ENCODE measurements at regions not wholly inside any gene's neighbourhood (a gene's known extent, or its start where the extent isn't known, plus 50 kb on each side); places are given as distances from the start of the nearest gene placed in this dataset.

DNA sequence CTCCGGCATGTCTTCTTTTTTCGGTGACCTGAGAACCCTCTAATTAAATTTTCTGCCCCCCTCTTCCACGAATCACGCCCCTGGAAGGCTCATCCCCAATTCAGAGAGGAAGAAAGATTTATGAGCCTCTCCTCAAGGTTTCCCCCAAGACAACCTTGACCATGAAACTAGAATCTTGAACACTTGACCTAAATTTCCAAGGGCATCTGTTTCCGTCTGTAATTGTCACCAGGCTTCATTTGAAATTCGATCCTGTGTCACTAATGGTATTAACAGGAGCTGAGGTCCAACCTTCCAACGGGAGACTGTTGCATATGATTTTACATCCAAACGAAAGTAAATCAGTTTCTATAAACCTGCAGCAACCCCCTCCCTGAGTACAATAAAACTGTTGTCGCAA is 139.9 kb upstream of the ZIC3 start:
- Histone ChIP-seq H3K4me3 (no peak overlapping the region), H3K4me2 (ENCODE audit: control insufficient read depth, insufficient read depth) (no peak overlapping the region), H4K20me1 (ENCODE audit: control insufficient read depth, insufficient read depth) (no peaks in the 10 kb centered on the region), H3K9me3 (replicated peaks; ENCODE audit: control insufficient read depth, insufficient read depth, low read length) (no peaks in the 10 kb centered on the region; the same call in 2 of the 3 replicates), H3K36me3 (ENCODE audit: control insufficient read depth in 2 of 2, insufficient read depth in 2 of 2, low read length in 1 of 2) (no peaks in the 10 kb centered on the region), H3K79me2 (ENCODE audit: control insufficient read depth, insufficient read depth, low read length) (no peaks in the 10 kb centered on the region), H3K9ac (ENCODE audit: control insufficient read depth, insufficient read depth, low read length) (no peak overlapping the region), H3K27me3 (replicated peaks in 1 of 2; ENCODE audit: control insufficient read depth in 2 of 2, insufficient read depth in 2 of 2, low read length in 1 of 2) (no peaks in the 10 kb centered on the region; a peak in 4 of 4 replicates), H3K27ac (ENCODE audit: control insufficient read depth, insufficient read depth) (no peak overlapping the region), H2AFZ (ENCODE audit: control insufficient read depth, low read depth, low read length) (no peak overlapping the region), H3K4me1 (ENCODE audit: control insufficient read depth, insufficient read depth, low read length) (no peaks in the 10 kb centered on the region)
- intact Hi-C loops (cut with micrococcal nuclease; ENCODE audit: unreplicated experiment) (no loop called here), in situ Hi-C loops (cut with MboI) (no loop called here)
- DNase-seq (ENCODE audit: low read depth, low spot score) (no peak), FAIRE-seq (no peak), ATAC-seq (no peak)
- RAD21 ChIA-PET (ENCODE audit: unreplicated experiment): no interaction called here
- no TSS peak for BruUV-seq (replicated peaks)
- CTCF ChIA-PET: interaction anchor here (0.6 kb wide), 1 partner anchor 27 kb away, joined by 4 read pairs; no protein-coding TSS in a partner anchor
- WGBS (ENCODE audit: insufficient coverage, insufficient replicate concordance, low lambda C conversion rate, missing lambda C conversion rate): 33% methylated on average over 9 of the region's 9 CpGs
- POLR2A ChIA-PET: no interaction called here
- SMC1A ChIA-PET (ENCODE audit: uncharacterized antibody, unreplicated experiment): interaction anchor here (0.6 kb wide), 1 partner anchor 16 kb away, joined by 3 read pairs; no protein-coding TSS in a partner anchor
- TF ChIP-seq FOXK2 (IDR thresholded peaks at IDR 0.05) (no peak), ZBED1 (IDR thresholded peaks at IDR 0.05; ENCODE audit: borderline replicate concordance) (no peak), SREBF2 (IDR thresholded peaks at IDR 0.05; ENCODE audit: low read length) (no peak), NFIC (IDR thresholded peaks at IDR 0.05; ENCODE audit: low read depth, low read length) (no peak), SMAD1 (IDR thresholded peaks at IDR 0.05; ENCODE audit: low read depth, partially characterized antibody) (no peak), YBX1 (IDR thresholded peaks at IDR 0.05) (no peak), ZNF384 (IDR thresholded peaks at IDR 0.05; ENCODE audit: borderline replicate concordance, low read depth, low read length) (no peak), RFX5 (IDR thresholded peaks at IDR 0.05; ENCODE audit: low read depth, low read length) (no peak), RAD21 (IDR thresholded peaks at IDR 0.05; ENCODE audit: insufficient read depth, low read depth, low read length) (no peak), TCF7 (IDR thresholded peaks at IDR 0.05; ENCODE audit: borderline replicate concordance) (no peak), ZSCAN29 (IDR thresholded peaks at IDR 0.05) (no peak), ELK1 (IDR thresholded peaks at IDR 0.05; ENCODE audit: low read depth, low read length) (no peak), MEF2A (IDR thresholded peaks at IDR 0.05; ENCODE audit: insufficient read depth, low read depth, low read length) (no peak), PML (IDR thresholded peaks at IDR 0.05; ENCODE audit: low read length) (no peak), CUX1 (IDR thresholded peaks at IDR 0.05; ENCODE audit: insufficient replicate concordance, low read depth, low read length) (no peak), BCL3 (IDR thresholded peaks at IDR 0.05; ENCODE audit: borderline replicate concordance, insufficient read depth, low read depth, low read length, poor library complexity, severe bottlenecking) (no peak), SREBF1 (IDR thresholded peaks at IDR 0.05; ENCODE audit: low read length) (no peak)
- TF ChIP-seq, protein P1, sequence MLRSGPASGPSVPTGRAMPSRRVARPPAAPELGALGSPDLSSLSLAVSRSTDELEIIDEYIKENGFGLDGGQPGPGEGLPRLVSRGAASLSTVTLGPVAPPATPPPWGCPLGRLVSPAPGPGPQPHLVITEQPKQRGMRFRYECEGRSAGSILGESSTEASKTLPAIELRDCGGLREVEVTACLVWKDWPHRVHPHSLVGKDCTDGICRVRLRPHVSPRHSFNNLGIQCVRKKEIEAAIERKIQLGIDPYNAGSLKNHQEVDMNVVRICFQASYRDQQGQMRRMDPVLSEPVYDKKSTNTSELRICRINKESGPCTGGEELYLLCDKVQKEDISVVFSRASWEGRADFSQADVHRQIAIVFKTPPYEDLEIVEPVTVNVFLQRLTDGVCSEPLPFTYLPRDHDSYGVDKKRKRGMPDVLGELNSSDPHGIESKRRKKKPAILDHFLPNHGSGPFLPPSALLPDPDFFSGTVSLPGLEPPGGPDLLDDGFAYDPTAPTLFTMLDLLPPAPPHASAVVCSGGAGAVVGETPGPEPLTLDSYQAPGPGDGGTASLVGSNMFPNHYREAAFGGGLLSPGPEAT (IDR thresholded peaks at IDR 0.05; ENCODE audit: low read depth): no peak
